K562 (cell line): ENCODE measurements at regions not wholly inside any gene's neighbourhood (a gene's known extent, or its start where the extent isn't known, plus 50 kb on each side); places are given as distances from the start of the nearest gene placed in this dataset.

Experiments used
- CBFA2T3 ChIP-seq: fragments of 450-650 bp; IDR thresholded peaks from 2 replicates; pipeline ENCODE4 v1.6.1; 2017
- ELF4 ChIP-seq: fragments of 450-650 bp; formaldehyde crosslinking; IDR thresholded peaks from 2 replicates; pipeline ENCODE4 v1.4.0; 2022; ENCODE audit warnings: missing genetic modification characterization
- HEY1 ChIP-seq: fragments of 250-450 bp; sonication (Bioruptor Pico); IDR thresholded peaks from 2 replicates; pipeline ENCODE4 v1.5.0; 2020; ENCODE audit warnings: mild to moderate bottlenecking, moderate library complexity, borderline replicate concordance
- NBN ChIP-seq: fragments of 450-650 bp; IDR thresholded peaks from 2 replicates; pipeline ENCODE4 v1.6.1; 2016; ENCODE audit warnings: low read depth, mild to moderate bottlenecking
- NCOR1 ChIP-seq: fragments of 450-650 bp; IDR thresholded peaks from 2 replicates; pipeline ENCODE4 v1.6.1; 2016; ENCODE audit warnings: mild to moderate bottlenecking, moderate library complexity
- NONO ChIP-seq, 2 experiments: fragments of 200-400 bp in 1 of 2; fragments of 450-650 bp in 1 of 2; formaldehyde crosslinking in 1 of 2; IDR thresholded peaks; 2 replicates each; pipeline ENCODE4 v1.6.1; 2017; ENCODE audit warnings: low read depth in 2 of 2, mild to moderate bottlenecking in 2 of 2, moderate library complexity in 2 of 2, low read length in 1 of 2
- RFX7 ChIP-seq: fragments of 250-450 bp; sonication (Bioruptor Pico); IDR thresholded peaks from 2 replicates; pipeline ENCODE4 v1.5.1; 2021; ENCODE audit warnings: mild to moderate bottlenecking
- ZBED1 ChIP-seq: IDR thresholded peaks from 2 replicates; pipeline ENCODE4 v1.6.1; 2014
- ZNF197 ChIP-seq: fragments of 200-800 bp; sonication (Bioruptor generic); IDR thresholded peaks from 2 replicates; pipeline ENCODE4 v1.6.1; 2016; ENCODE audit warnings: low read depth, missing genetic modification characterization, missing compliant biosample characterization
- ZNF644 ChIP-seq: fragments of 200-800 bp; sonication (Bioruptor generic); IDR thresholded peaks from 2 replicates; pipeline ENCODE4 v1.6.1; 2016; ENCODE audit warnings: low read depth, missing genetic modification characterization, missing compliant biosample characterization
- TF ChIP-seq, protein P1 (sequence below), 2 experiments: fragments of 450-650 bp; formaldehyde crosslinking in 1 of 2; IDR thresholded peaks; 2 replicates each; pipeline versions ENCODE4 v1.4.0 to v1.6.1; 2014 to 2020; ENCODE audit warnings: mild to moderate bottlenecking in 2 of 2, borderline replicate concordance in 1 of 2, low read depth in 1 of 2
- TF ChIP-seq, protein P2 (sequence below): fragments of 450-650 bp; IDR thresholded peaks from 2 replicates; pipeline ENCODE4 v1.6.1; 2016; ENCODE audit warnings: borderline replicate concordance
- TF ChIP-seq, protein P3 (sequence below), 3 experiments: fragments of 200-800 bp in 1 of 3; sonication (Bioruptor generic) in 1 of 3; sonication (generic) in 1 of 3; formaldehyde crosslinking in 1 of 3; IDR thresholded peaks; 2 replicates each; pipeline versions ENCODE4 v1.6.1 to v1.8.0; 2016 to 2022; ENCODE audit warnings: mild to moderate bottlenecking in 2 of 3, missing compliant biosample characterization in 2 of 3, missing genetic modification characterization in 2 of 3, missing genetic modification reagents in 1 of 3
- TF ChIP-seq, protein P4 (sequence below): fragments of 250-450 bp; sonication (Bioruptor Pico); IDR thresholded peaks from 2 replicates; pipeline ENCODE4 v1.8.0; 2022; ENCODE audit warnings: moderate library complexity, mild to moderate bottlenecking, inconsistent platforms

DNA sequence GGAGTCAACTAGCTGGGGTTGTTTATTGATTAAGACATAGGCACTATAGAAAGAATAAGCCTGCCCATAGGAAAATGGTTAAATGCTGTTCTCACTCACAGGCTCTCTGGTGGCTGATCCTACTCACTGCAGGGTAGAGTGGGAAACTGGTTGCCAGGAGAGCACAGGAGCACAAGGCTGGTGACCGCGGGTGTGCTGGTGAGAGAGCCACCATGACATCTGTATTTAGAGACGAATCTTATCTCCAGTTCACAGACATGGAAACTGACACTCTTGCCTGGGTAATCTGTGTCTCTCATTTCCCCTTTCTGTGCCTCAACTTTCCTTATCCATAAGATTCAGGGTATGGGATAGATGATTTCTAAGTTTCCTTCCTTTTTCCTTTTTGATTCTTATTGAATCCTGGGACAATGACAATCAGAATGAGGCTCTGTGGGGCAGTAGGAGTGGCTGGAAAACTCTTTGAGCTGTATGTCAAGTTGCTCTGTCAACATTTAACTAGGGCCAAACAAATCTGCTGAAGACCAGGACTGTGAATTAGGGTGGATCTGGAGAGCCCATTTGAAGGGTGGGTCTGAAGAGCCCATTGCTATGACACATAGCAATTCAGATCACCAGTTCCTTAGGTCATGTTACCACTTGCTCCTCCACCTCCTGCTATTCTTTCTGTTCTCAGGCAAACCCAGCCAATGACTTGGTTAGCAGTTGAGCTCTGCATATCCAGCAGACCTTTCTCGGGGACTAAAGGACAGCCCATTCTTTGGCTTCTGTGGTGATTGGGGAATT is 286.1 kb upstream of the TBL1XR1 start (continued):
- peak; percentile 53; the same call in 1 of the 2 replicates for TF ChIP-seq ELF4 (CRISPR knock-in tag)
- TF ChIP-seq, protein P1, sequence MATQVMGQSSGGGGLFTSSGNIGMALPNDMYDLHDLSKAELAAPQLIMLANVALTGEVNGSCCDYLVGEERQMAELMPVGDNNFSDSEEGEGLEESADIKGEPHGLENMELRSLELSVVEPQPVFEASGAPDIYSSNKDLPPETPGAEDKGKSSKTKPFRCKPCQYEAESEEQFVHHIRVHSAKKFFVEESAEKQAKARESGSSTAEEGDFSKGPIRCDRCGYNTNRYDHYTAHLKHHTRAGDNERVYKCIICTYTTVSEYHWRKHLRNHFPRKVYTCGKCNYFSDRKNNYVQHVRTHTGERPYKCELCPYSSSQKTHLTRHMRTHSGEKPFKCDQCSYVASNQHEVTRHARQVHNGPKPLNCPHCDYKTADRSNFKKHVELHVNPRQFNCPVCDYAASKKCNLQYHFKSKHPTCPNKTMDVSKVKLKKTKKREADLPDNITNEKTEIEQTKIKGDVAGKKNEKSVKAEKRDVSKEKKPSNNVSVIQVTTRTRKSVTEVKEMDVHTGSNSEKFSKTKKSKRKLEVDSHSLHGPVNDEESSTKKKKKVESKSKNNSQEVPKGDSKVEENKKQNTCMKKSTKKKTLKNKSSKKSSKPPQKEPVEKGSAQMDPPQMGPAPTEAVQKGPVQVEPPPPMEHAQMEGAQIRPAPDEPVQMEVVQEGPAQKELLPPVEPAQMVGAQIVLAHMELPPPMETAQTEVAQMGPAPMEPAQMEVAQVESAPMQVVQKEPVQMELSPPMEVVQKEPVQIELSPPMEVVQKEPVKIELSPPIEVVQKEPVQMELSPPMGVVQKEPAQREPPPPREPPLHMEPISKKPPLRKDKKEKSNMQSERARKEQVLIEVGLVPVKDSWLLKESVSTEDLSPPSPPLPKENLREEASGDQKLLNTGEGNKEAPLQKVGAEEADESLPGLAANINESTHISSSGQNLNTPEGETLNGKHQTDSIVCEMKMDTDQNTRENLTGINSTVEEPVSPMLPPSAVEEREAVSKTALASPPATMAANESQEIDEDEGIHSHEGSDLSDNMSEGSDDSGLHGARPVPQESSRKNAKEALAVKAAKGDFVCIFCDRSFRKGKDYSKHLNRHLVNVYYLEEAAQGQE (IDR thresholded peaks at IDR 0.05; ENCODE audit: borderline replicate concordance), result peak; percentile 48; the same call in 1 of the 2 replicates
- TF ChIP-seq, protein P1 (CRISPR knock-in tag; IDR thresholded peaks at IDR 0.05; ENCODE audit: low read depth), result no peak
- TF ChIP-seq ZNF644 (tag), result peak; percentile 57; the same call in 1 of the 2 replicates
- TF ChIP-seq HEY1, result 0 out of 2 replicates have a peak, but pooled peaks have one; percentile 9
- TF ChIP-seq ZBED1, result no peak
- no peak for TF ChIP-seq ZNF197 (CRISPR knock-in tag)
- TF ChIP-seq, protein P2, sequence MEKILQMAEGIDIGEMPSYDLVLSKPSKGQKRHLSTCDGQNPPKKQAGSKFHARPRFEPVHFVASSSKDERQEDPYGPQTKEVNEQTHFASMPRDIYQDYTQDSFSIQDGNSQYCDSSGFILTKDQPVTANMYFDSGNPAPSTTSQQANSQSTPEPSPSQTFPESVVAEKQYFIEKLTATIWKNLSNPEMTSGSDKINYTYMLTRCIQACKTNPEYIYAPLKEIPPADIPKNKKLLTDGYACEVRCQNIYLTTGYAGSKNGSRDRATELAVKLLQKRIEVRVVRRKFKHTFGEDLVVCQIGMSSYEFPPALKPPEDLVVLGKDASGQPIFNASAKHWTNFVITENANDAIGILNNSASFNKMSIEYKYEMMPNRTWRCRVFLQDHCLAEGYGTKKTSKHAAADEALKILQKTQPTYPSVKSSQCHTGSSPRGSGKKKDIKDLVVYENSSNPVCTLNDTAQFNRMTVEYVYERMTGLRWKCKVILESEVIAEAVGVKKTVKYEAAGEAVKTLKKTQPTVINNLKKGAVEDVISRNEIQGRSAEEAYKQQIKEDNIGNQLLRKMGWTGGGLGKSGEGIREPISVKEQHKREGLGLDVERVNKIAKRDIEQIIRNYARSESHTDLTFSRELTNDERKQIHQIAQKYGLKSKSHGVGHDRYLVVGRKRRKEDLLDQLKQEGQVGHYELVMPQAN, result no peak
- no peak for TF ChIP-seq RFX7 (CRISPR knock-in tag)
- TF ChIP-seq, protein P3, sequence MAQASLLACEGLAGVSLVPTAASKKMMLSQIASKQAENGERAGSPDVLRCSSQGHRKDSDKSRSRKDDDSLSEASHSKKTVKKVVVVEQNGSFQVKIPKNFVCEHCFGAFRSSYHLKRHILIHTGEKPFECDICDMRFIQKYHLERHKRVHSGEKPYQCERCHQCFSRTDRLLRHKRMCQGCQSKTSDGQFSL (CRISPR knock-in tag; IDR thresholded peaks at IDR 0.05), result no peak
- TF ChIP-seq, protein P3 (tag; IDR thresholded peaks at IDR 0.05), result no peak
- peak; percentile 90 for TF ChIP-seq NCOR1
- TF ChIP-seq NONO (IDR thresholded peaks at IDR 0.05; ENCODE audit: low read depth in 2 of 2, low read length in 1 of 2), result peak in 1 of 2 experiments; percentile 32; a peak in 1 of 4 replicates
- peak; percentile 45; the same call in 1 of the 2 replicates for TF ChIP-seq NBN
- TF ChIP-seq CBFA2T3, result peak; percentile 96
- TF ChIP-seq, protein P4, sequence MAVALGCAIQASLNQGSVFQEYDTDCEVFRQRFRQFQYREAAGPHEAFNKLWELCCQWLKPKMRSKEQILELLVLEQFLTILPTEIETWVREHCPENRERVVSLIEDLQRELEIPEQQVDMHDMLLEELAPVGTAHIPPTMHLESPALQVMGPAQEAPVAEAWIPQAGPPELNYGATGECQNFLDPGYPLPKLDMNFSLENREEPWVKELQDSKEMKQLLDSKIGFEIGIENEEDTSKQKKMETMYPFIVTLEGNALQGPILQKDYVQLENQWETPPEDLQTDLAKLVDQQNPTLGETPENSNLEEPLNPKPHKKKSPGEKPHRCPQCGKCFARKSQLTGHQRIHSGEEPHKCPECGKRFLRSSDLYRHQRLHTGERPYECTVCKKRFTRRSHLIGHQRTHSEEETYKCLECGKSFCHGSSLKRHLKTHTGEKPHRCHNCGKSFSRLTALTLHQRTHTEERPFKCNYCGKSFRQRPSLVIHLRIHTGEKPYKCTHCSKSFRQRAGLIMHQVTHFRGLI, result 0 out of 2 replicates have a peak, but pooled peaks have one; percentile 54
